A549 (cell line): ENCODE measurements at regions not wholly inside any gene's neighbourhood (a gene's known extent, or its start where the extent isn't known, plus 50 kb on each side); places are given as distances from the start of the nearest gene placed in this dataset.

ENCODE experiments used
- ATAC-seq, 2 experiments: fragments of 200-7000 bp in 1 of 2; fragments of >200 bp in 1 of 2; cut with Nextera tagmentation in 1 of 2; cut with Tn5 transposase in 1 of 2; 3 replicates each; pipeline versions ENCODE4 v1.8.0 to v1.9.1; 2018 to 2020; ENCODE audit warnings: mild to moderate bottlenecking in 1 of 2, moderate library complexity in 1 of 2
- CTCF ChIA-PET: fragments of 300-600 bp; sonication (Branson Sonifier 250); formaldehyde crosslinking; extraction: SDS; loops from one replicate; lab custom pipeline; 2021; ENCODE audit warnings: antibody characterized with exemption, inconsistent platforms; lab: Yijun Ruan, JAX
- POLR2A ChIA-PET: fragments of 350-600 bp; formaldehyde crosslinking; extraction: SDS; loops from one replicate; lab custom pipeline; 2021; ENCODE audit warnings: antibody characterized with exemption, inconsistent platforms; lab: Yijun Ruan, JAX
- DNase-seq, 2 experiments: peaks; one replicate each; pipeline versions ENCODE4 v3.0.0 to v3.0.0-alpha.2; 2011 to 2016; ENCODE audit warnings: low read depth in 1 of 2, low spot score in 1 of 2
- FAIRE-seq: peaks from 2 replicates; lab custom pipeline; 2011; peaks lifted over from hg19 to GRCh38; lab: Jason Lieb, UNC
- H3K27ac ChIP-seq, 2 experiments: fragments of >200 bp; sonication (Bioruptor Twin); formaldehyde crosslinking; 3 replicates each; pipeline ENCODE4 v1.5.1; 2016 to 2017
- H3K4me1 ChIP-seq: fragments of >200 bp; sonication (Bioruptor Twin); formaldehyde crosslinking; 3 replicates; pipeline ENCODE4 v1.6.1; 2016
- H3K4me2 ChIP-seq: fragments of >200 bp; sonication (Bioruptor Twin); formaldehyde crosslinking; 3 replicates; pipeline ENCODE4 v1.6.1; 2016
- H3K4me3 ChIP-seq: fragments of >200 bp; sonication (Bioruptor Twin); formaldehyde crosslinking; 3 replicates; pipeline ENCODE4 v1.5.1; 2016
- H3K9me3 ChIP-seq: fragments of >200 bp; sonication (Bioruptor Twin); formaldehyde crosslinking; 3 replicates; pipeline ENCODE4 v1.6.1; 2016
- CBX2 ChIP-seq: fragments of 200-600 bp; sonication (generic); IDR thresholded peaks from 2 replicates; pipeline ENCODE4 v1.6.1; 2016; ENCODE audit warnings: low read depth, mild to moderate bottlenecking, borderline replicate concordance
- CEBPB ChIP-seq, 2 experiments: fragments of >200 bp in 1 of 2; sonication (Bioruptor Twin) in 1 of 2; formaldehyde crosslinking in 1 of 2; IDR thresholded peaks; 2 replicates each; pipeline ENCODE4 v1.6.1; 2012 to 2016
- ELK1 ChIP-seq: fragments of 150-350 bp; IDR thresholded peaks from 2 replicates; pipeline ENCODE4 v1.6.1; 2014; ENCODE audit warnings: low read depth, mild to moderate bottlenecking, low read length
- EP300 ChIP-seq, 2 experiments: fragments of >200 bp; sonication (Bioruptor Twin); formaldehyde crosslinking; IDR thresholded peaks; 2 replicates in 1 of 2; 3 replicates in 1 of 2; pipeline ENCODE4 v1.6.1; 2016 to 2017
- ESRRA ChIP-seq: fragments of 150-350 bp; IDR thresholded peaks from 2 replicates; pipeline ENCODE4 v1.6.1; 2014; ENCODE audit warnings: mild to moderate bottlenecking, low read length, borderline replicate concordance
- FOSB ChIP-seq: fragments of 250-450 bp; sonication (Bioruptor Pico); IDR thresholded peaks from 2 replicates; pipeline ENCODE4 v1.5.0; 2020; ENCODE audit warnings: mild to moderate bottlenecking, moderate library complexity
- FOXS1 ChIP-seq: fragments of 250-450 bp; sonication (Bioruptor Pico); IDR thresholded peaks from 2 replicates; pipeline ENCODE4 v1.5.0; 2020; ENCODE audit warnings: mild to moderate bottlenecking, moderate library complexity
- HDAC2 ChIP-seq: fragments of 200-600 bp; sonication (generic); IDR thresholded peaks from 2 replicates; pipeline ENCODE4 v1.6.1; 2016
- HMGXB4 ChIP-seq: fragments of 250-450 bp; sonication (Bioruptor Pico); IDR thresholded peaks from 2 replicates; pipeline ENCODE4 v1.5.0; 2021; ENCODE audit warnings: mild to moderate bottlenecking, moderate library complexity, borderline replicate concordance
- KDM5A ChIP-seq: fragments of 200-600 bp; sonication (generic); IDR thresholded peaks from 2 replicates; pipeline ENCODE4 v1.6.1; 2016; ENCODE audit warnings: antibody characterized with exemption, mild to moderate bottlenecking
- MAFK ChIP-seq: fragments of 450-650 bp; IDR thresholded peaks from 2 replicates; pipeline ENCODE4 v1.6.1; 2014; ENCODE audit not compliant: partially characterized antibody
- MAZ ChIP-seq: fragments of 150-350 bp; IDR thresholded peaks from 2 replicates; pipeline ENCODE4 v1.6.1; 2014; ENCODE audit warnings: antibody characterized with exemption, low read depth, low read length, borderline replicate concordance
- NPAS2 ChIP-seq: fragments of 250-450 bp; sonication (Bioruptor Pico); IDR thresholded peaks from 2 replicates; pipeline ENCODE4 v1.8.0; 2022; ENCODE audit warnings: mild to moderate bottlenecking, moderate library complexity, borderline replicate concordance
- NR3C1 ChIP-seq: fragments of >200 bp; sonication (Bioruptor Twin); formaldehyde crosslinking; IDR thresholded peaks from 3 replicates; pipeline ENCODE4 v1.6.1; 2017
- POLR2A ChIP-seq: IDR thresholded peaks from 2 replicates; pipeline ENCODE4 v1.6.1; 2012; ENCODE audit warnings: mild to moderate bottlenecking, low read length
- RAD21 ChIP-seq, 2 experiments: fragments of >200 bp in 1 of 2; sonication (Bioruptor Twin) in 1 of 2; formaldehyde crosslinking in 1 of 2; IDR thresholded peaks in 1 of 2; conservative IDR thresholded peaks in 1 of 2; 2 replicates in 1 of 2; 3 replicates in 1 of 2; pipeline ENCODE4 v1.6.1; 2012 to 2018; ENCODE audit warnings: inconsistent platforms in 1 of 2
- RFX5 ChIP-seq: fragments of 450-650 bp; IDR thresholded peaks from 2 replicates; pipeline ENCODE4 v1.7.1; 2014; ENCODE audit warnings: antibody characterized with exemption, mild to moderate bottlenecking, moderate library complexity
- RNF2 ChIP-seq: fragments of 200-600 bp; sonication (generic); IDR thresholded peaks from 2 replicates; pipeline ENCODE4 v1.6.1; 2016; ENCODE audit warnings: low read depth, mild to moderate bottlenecking, antibody characterized with exemption, moderate library complexity, borderline replicate concordance
- SMC3 ChIP-seq: fragments of >200 bp; sonication (Bioruptor Twin); formaldehyde crosslinking; IDR thresholded peaks from 3 replicates; pipeline ENCODE4 v1.6.1; 2018; ENCODE audit warnings: inconsistent platforms
- SREBF2 ChIP-seq: fragments of 450-650 bp; IDR thresholded peaks from 2 replicates; pipeline ENCODE4 v1.6.1; 2014; ENCODE audit warnings: mild to moderate bottlenecking, moderate library complexity
- TP53 ChIP-seq: fragments of 250-450 bp; sonication (Bioruptor Pico); IDR thresholded peaks from 2 replicates; pipeline ENCODE4 v1.5.0; 2021; ENCODE audit warnings: mild to moderate bottlenecking, moderate library complexity
- USF2 ChIP-seq: fragments of 450-650 bp; IDR thresholded peaks from 2 replicates; pipeline ENCODE4 v1.6.1; 2014; ENCODE audit warnings: antibody characterized with exemption
- ZC3H11A ChIP-seq: fragments of 450-650 bp; IDR thresholded peaks from 2 replicates; pipeline ENCODE4 v1.6.1; 2014; ENCODE audit warnings: antibody characterized with exemption, mild to moderate bottlenecking
- ZFP36 ChIP-seq: fragments of 450-650 bp; IDR thresholded peaks from 2 replicates; pipeline ENCODE4 v1.6.1; 2014; ENCODE audit warnings: borderline replicate concordance; ENCODE audit not compliant: partially characterized antibody
- ZSCAN20 ChIP-seq: fragments of 250-450 bp; sonication (Bioruptor Pico); IDR thresholded peaks from 2 replicates; pipeline ENCODE4 v1.8.0; 2022; ENCODE audit warnings: mild to moderate bottlenecking, moderate library complexity
- WGBS: methylation state at CpG from one replicate; pipeline ENCODE4 v1.1.6; 2017; ENCODE audit errors: missing lambda C conversion rate; 5-methylcytosine and 5-hydroxymethylcytosine counted together
- TF ChIP-seq, protein P1 (sequence below): fragments of >200 bp; sonication (Bioruptor Twin); formaldehyde crosslinking; IDR thresholded peaks from 2 replicates; pipeline ENCODE4 v1.6.1; 2016

GRCh38 chr6:145532361-145532760, 203.0 kb downstream of the EPM2A start (continued):
- no peak for TF ChIP-seq RFX5

GRCh38 chr6:145534989-145535388, 200.3 kb downstream of the EPM2A start:
- Histone ChIP-seq H3K9me3 (no peaks in the 10 kb centered on the region), H3K4me1 (no peaks in the 10 kb centered on the region), H3K4me3 (no peak overlapping the region), H3K4me2 (no peak overlapping the region), H3K27ac (no peak overlapping the region)
- ChIA-PET CTCF (no interaction called here), POLR2A (no interaction called here)
- no peak for DNase-seq
- ATAC-seq, result no peak
- TF ChIP-seq NR3C1 (no peak), CEBPB (IDR thresholded peaks at IDR 0.05) (no peak), USF2 (no peak), RAD21 (conservative IDR thresholded peaks at IDR 0.05 in 1 of 2, IDR thresholded peaks at IDR 0.05 in 1 of 2) (no peak), MAFK (no peak), NPAS2 (CRISPR knock-in tag) (no peak), SREBF2 (no peak), ESRRA (no peak), HDAC2 (no peak), ELK1 (no peak), MAZ (no peak), ZC3H11A (no peak), FOXS1 (no peak), RNF2 (no peak), EP300 (IDR thresholded peaks at IDR 0.05) (no peak), SMC3 (no peak)
- TF ChIP-seq, protein P1, sequence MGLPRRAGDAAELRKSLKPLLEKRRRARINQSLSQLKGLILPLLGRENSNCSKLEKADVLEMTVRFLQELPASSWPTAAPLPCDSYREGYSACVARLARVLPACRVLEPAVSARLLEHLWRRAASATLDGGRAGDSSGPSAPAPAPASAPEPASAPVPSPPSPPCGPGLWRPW, result no peak
- WGBS, result 92% methylated on average over 4 of the region's 4 CpGs
- FAIRE-seq, result no peak

DNA sequence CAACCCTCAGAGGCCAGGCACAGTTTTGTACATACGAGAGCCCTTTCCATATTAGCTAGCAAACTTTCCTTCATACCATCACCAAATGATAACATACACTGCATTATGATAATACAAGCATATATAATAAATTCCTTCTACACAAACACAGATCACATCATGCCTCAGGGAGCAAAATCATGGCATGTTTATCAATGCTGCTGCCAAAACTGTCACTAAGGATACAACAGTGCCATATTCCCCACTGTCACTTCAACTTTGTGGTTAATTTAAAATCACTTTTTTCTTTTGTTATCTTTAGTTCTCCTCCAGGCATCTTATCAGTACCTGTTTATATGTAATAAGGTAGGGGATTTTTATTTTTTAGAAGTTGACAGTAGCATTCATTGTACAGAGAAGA, 196.3 kb downstream of the EPM2A start:
- no peak overlapping the region for H3K4me3 ChIP-seq
- H3K27ac ChIP-seq, result no peak overlapping the region
- 64% methylated on average over 1 of the region's 1 CpG for WGBS
- FAIRE-seq (no peak), ATAC-seq (no peak), DNase-seq (no peak)
- ChIA-PET CTCF (interaction anchor here (1.2 kb wide), 1 partner anchor 95 kb away, joined by 4 read pairs; no protein-coding TSS in a partner anchor), POLR2A (no interaction called here)
- TF ChIP-seq TP53 (CRISPR knock-in tag) (no peak), ZSCAN20 (CRISPR knock-in tag) (no peak), HMGXB4 (CRISPR knock-in tag) (no peak), ZFP36 (no peak), NPAS2 (CRISPR knock-in tag) (no peak), FOSB (CRISPR knock-in tag) (no peak), KDM5A (no peak), POLR2A (no peak), NR3C1 (no peak), RAD21 (conservative IDR thresholded peaks at IDR 0.05 in 1 of 2, IDR thresholded peaks at IDR 0.05 in 1 of 2) (no peak), MAZ (no peak), CBX2 (no peak)
- H3K4me1 ChIP-seq, result 0 out of 3 replicates have a peak, but pooled peaks cover 4% of the 10 kb centered on the region
- H3K9me3 ChIP-seq, result no peaks in the 10 kb centered on the region
- H3K4me2 ChIP-seq, result no peak overlapping the region
